Trophoblast cell (in vitro differentiated cells and primary cell): ENCODE measurements at regions not wholly inside any gene's neighbourhood (a gene's known extent, or its start where the extent isn't known, plus 50 kb on each side); places are given as distances from the start of the nearest gene placed in this dataset.

Source experiments
- DNase-seq, 2 donors: peaks; one replicate each; pipeline ENCODE4 v3.0.0-alpha.2; 2016
- H2AFZ ChIP-seq: 2 replicates; pipeline ENCODE4 v1.6.1; 2013; ENCODE audit warnings: low read length, moderate library complexity, mild to moderate bottlenecking; ENCODE audit not compliant: insufficient read depth, poor library complexity
- H2AK5ac ChIP-seq: 2 replicates; pipeline ENCODE4 v1.6.1; 2013; ENCODE audit warnings: mild to moderate bottlenecking, low read length
- H2BK120ac ChIP-seq: 2 replicates; pipeline ENCODE4 v1.6.1; 2013; ENCODE audit warnings: low read length, mild to moderate bottlenecking, moderate library complexity; ENCODE audit not compliant: insufficient read depth, poor library complexity
- H2BK12ac ChIP-seq: 2 replicates; pipeline ENCODE4 v1.6.1; 2013; ENCODE audit warnings: mild to moderate bottlenecking, low read length, moderate library complexity
- H2BK5ac ChIP-seq: 2 replicates; pipeline ENCODE4 v1.6.1; 2013; ENCODE audit warnings: low read length, low read depth, moderate library complexity, mild to moderate bottlenecking; ENCODE audit not compliant: poor library complexity
- H3K14ac ChIP-seq: 2 replicates; pipeline ENCODE4 v1.6.1; 2013; ENCODE audit warnings: mild to moderate bottlenecking, low read length
- H3K18ac ChIP-seq: 2 replicates; pipeline ENCODE4 v1.6.1; 2013; ENCODE audit warnings: mild to moderate bottlenecking, low read length
- H3K23ac ChIP-seq: 2 replicates; pipeline ENCODE4 v1.6.1; 2013; ENCODE audit warnings: low read length
- H3K27ac ChIP-seq: 2 replicates; pipeline ENCODE4 v1.5.1; 2013; ENCODE audit warnings: low read depth, mild to moderate bottlenecking, inconsistent platforms, low read length, moderate library complexity
- H3K27me3 ChIP-seq: 2 replicates; pipeline ENCODE4 v1.6.1; 2013; ENCODE audit warnings: inconsistent platforms, mild to moderate bottlenecking, low read length, moderate library complexity; ENCODE audit not compliant: insufficient read depth
- H3K36me3 ChIP-seq, 2 experiments: 1 replicate in 1 of 2; 2 replicates in 1 of 2; pipeline ENCODE4 v1.6.1; 2013; ENCODE audit warnings: low read length in 2 of 2, mild to moderate bottlenecking in 2 of 2, moderate library complexity in 1 of 2; ENCODE audit not compliant: insufficient read depth in 2 of 2, control insufficient read depth in 1 of 2
- H3K4ac ChIP-seq: 2 replicates; pipeline ENCODE4 v1.6.1; 2013; ENCODE audit warnings: low read depth, mild to moderate bottlenecking, low read length, moderate library complexity
- H3K4me1 ChIP-seq, 2 experiments: 1 replicate in 1 of 2; 2 replicates in 1 of 2; pipeline ENCODE4 v1.6.1; 2013; ENCODE audit warnings: low read length in 2 of 2, mild to moderate bottlenecking in 2 of 2, moderate library complexity in 1 of 2; ENCODE audit not compliant: insufficient read depth in 2 of 2, control insufficient read depth in 1 of 2
- H3K4me2 ChIP-seq: 2 replicates; pipeline ENCODE4 v1.6.1; 2013; ENCODE audit warnings: inconsistent platforms, mild to moderate bottlenecking, low read length, moderate library complexity
- H3K4me3 ChIP-seq: 2 replicates; pipeline ENCODE4 v1.5.1; 2013; ENCODE audit warnings: mild to moderate bottlenecking, low read depth, low read length, inconsistent platforms
- H3K79me1 ChIP-seq: one replicate; pipeline ENCODE4 v1.6.1; 2013; ENCODE audit warnings: low read length
- H3K79me2 ChIP-seq: 2 replicates; pipeline ENCODE4 v1.6.1; 2013; ENCODE audit warnings: low read length, mild to moderate bottlenecking; ENCODE audit not compliant: control insufficient read depth, insufficient read depth, poor library complexity
- H3K9ac ChIP-seq: 2 replicates; pipeline ENCODE4 v1.6.1; 2013; ENCODE audit warnings: mild to moderate bottlenecking, low read length
- H3K9me3 ChIP-seq: 2 replicates; pipeline ENCODE4 v1.6.1; 2013; ENCODE audit warnings: low read depth, mild to moderate bottlenecking, control low read depth, inconsistent platforms, low read length; ENCODE audit not compliant: insufficient read depth
- H4K12ac ChIP-seq: 2 replicates; pipeline ENCODE4 v1.6.1; 2013; ENCODE audit warnings: low read depth, mild to moderate bottlenecking, low read length, moderate library complexity
- H4K8ac ChIP-seq: 2 replicates; pipeline ENCODE4 v1.6.1; 2013; ENCODE audit warnings: low read depth, mild to moderate bottlenecking, low read length, moderate library complexity
- H4K91ac ChIP-seq: one replicate; pipeline ENCODE4 v1.6.1; 2013; ENCODE audit warnings: low read depth, mild to moderate bottlenecking, low read length, moderate library complexity
- WGBS: extraction: QIAGEN DNeasy Blood & Tissue Kit; methylation state at CpG from one replicate; pipeline ENCODE4 v1.1.7; 2013; ENCODE audit warnings: missing lambda C conversion rate; ENCODE audit not compliant: insufficient read length, insufficient coverage; ENCODE audit errors: extremely low coverage; 5-methylcytosine and 5-hydroxymethylcytosine counted together

GRCh38 chr11:106187860-106188456 is 110.5 kb downstream of the AASDHPPT start:
- no peak overlapping the region for H3K18ac ChIP-seq
- H3K4me2 ChIP-seq: no peak overlapping the region
- no peak overlapping the region for H3K9ac ChIP-seq
- no peak overlapping the region for H2BK12ac ChIP-seq
- H3K9me3 ChIP-seq: no peaks in the 10 kb centered on the region
- H3K14ac ChIP-seq: no peak overlapping the region
- H4K12ac ChIP-seq: no peak overlapping the region
- no peak overlapping the region for H2BK5ac ChIP-seq
- H3K36me3 ChIP-seq: no peaks in the 10 kb centered on the region
- H3K4me1 ChIP-seq: no peaks in the 10 kb centered on the region
- no peak overlapping the region for H4K91ac ChIP-seq
- no peak overlapping the region for H2BK120ac ChIP-seq
- no peak overlapping the region for H3K4ac ChIP-seq
- no peaks in the 10 kb centered on the region for H3K79me2 ChIP-seq
- H3K23ac ChIP-seq: no peak overlapping the region
- H3K79me1 ChIP-seq: no peaks in the 10 kb centered on the region
- H3K27me3 ChIP-seq: no peaks in the 10 kb centered on the region
- DNase-seq: peak in 1 of 2 donors; percentile 7
- H4K8ac ChIP-seq: no peak overlapping the region
- H2AK5ac ChIP-seq: no peak overlapping the region
- H3K4me3 ChIP-seq: no peak overlapping the region
- no CpG with 5 or more reads among the region's 2 CpGs for WGBS
- H2AFZ ChIP-seq: no peak overlapping the region
- no peak overlapping the region for H3K27ac ChIP-seq

GRCh38 chr11:106193956-106194355 is 116.5 kb downstream of the AASDHPPT start:
- DNase-seq: no peak
- no peak overlapping the region for H3K14ac ChIP-seq
- H3K79me1 ChIP-seq: no peaks in the 10 kb centered on the region
- H2BK12ac ChIP-seq: no peak overlapping the region
- no peak overlapping the region for H3K18ac ChIP-seq
- no peaks in the 10 kb centered on the region for H3K36me3 ChIP-seq
- no peak overlapping the region for H2AFZ ChIP-seq
- no peaks in the 10 kb centered on the region for H3K4me1 ChIP-seq
- H2BK5ac ChIP-seq: no peak overlapping the region
- no peaks in the 10 kb centered on the region for H3K27me3 ChIP-seq
- no peak overlapping the region for H3K4me2 ChIP-seq
- WGBS: no CpG with 5 or more reads among the region's 2 CpGs
- H3K4ac ChIP-seq: no peak overlapping the region
- H3K27ac ChIP-seq: no peak overlapping the region
- H3K9ac ChIP-seq: no peak overlapping the region
- H4K12ac ChIP-seq: no peak overlapping the region
- H4K91ac ChIP-seq: no peak overlapping the region
- H3K23ac ChIP-seq: no peak overlapping the region
- H2BK120ac ChIP-seq: no peak overlapping the region
- no peak overlapping the region for H3K4me3 ChIP-seq
- no peaks in the 10 kb centered on the region for H3K79me2 ChIP-seq
- H3K9me3 ChIP-seq: no peaks in the 10 kb centered on the region
- no peak overlapping the region for H4K8ac ChIP-seq
- H2AK5ac ChIP-seq: no peak overlapping the region

- Histone ChIP-seq H3K27ac (no peak overlapping the region), H3K27me3 (no peaks in the 10 kb centered on the region), H3K23ac (no peak overlapping the region), H3K79me2 (no peaks in the 10 kb centered on the region), H4K91ac (no peak overlapping the region), H3K9me3 (no peaks in the 10 kb centered on the region), H3K18ac (no peak overlapping the region), H3K4me1 (no peaks in the 10 kb centered on the region), H3K4me3 (no peak overlapping the region), H3K36me3 (no peaks in the 10 kb centered on the region), H2BK5ac (no peak overlapping the region), H4K8ac (no peak overlapping the region), H2BK12ac (no peak overlapping the region), H3K4me2 (no peak overlapping the region), H3K79me1 (no peaks in the 10 kb centered on the region), H2BK120ac (no peak overlapping the region), H2AK5ac (no peak overlapping the region), H3K4ac (no peak overlapping the region), H3K9ac (no peak overlapping the region), H3K14ac (no peak overlapping the region), H4K12ac (no peak overlapping the region), H2AFZ (no peak overlapping the region)
- DNase-seq: no peak
Observed at GRCh38 chr11:106197438-106197837, 120.0 kb downstream of the AASDHPPT start.

GRCh38 chr11:106202935-106203620 is 125.6 kb downstream of the AASDHPPT start:
- H2BK5ac ChIP-seq: no peak overlapping the region
- no peak overlapping the region for H2AK5ac ChIP-seq
- no peak overlapping the region for H3K27ac ChIP-seq
- no peak overlapping the region for H4K8ac ChIP-seq
- no peak overlapping the region for H3K14ac ChIP-seq
- no peaks in the 10 kb centered on the region for H3K9me3 ChIP-seq
- H3K4me3 ChIP-seq: no peak overlapping the region
- H4K12ac ChIP-seq: no peak overlapping the region
- H3K4ac ChIP-seq: no peak overlapping the region
- no peak overlapping the region for H3K18ac ChIP-seq
- no peaks in the 10 kb centered on the region for H3K27me3 ChIP-seq
- no peak overlapping the region for H2BK120ac ChIP-seq
- H4K91ac ChIP-seq: no peak overlapping the region
- H3K4me2 ChIP-seq: no peak overlapping the region
- WGBS: no CpG with 5 or more reads among the region's 1 CpG
- no peak overlapping the region for H2AFZ ChIP-seq
- no peak overlapping the region for H3K23ac ChIP-seq
- no peaks in the 10 kb centered on the region for H3K79me2 ChIP-seq
- no peaks in the 10 kb centered on the region for H3K79me1 ChIP-seq
- no peak overlapping the region for H3K9ac ChIP-seq
- no peaks in the 10 kb centered on the region for H3K36me3 ChIP-seq
- H3K4me1 ChIP-seq: no peaks in the 10 kb centered on the region
- no peak overlapping the region for H2BK12ac ChIP-seq
- peak; percentile 66 to 87 for DNase-seq
